SK-N-SH (cell line): ENCODE measurements at regions not wholly inside any gene's neighbourhood (a gene's known extent, or its start where the extent isn't known, plus 50 kb on each side); places are given as distances from the start of the nearest gene placed in this dataset.
"Not testable (repeated sequence)": the region's sequence is repeated elsewhere in the genome, so short reads cannot be mapped to it uniquely, and the experiment has no call there.

ENCODE experiments used
- CTCF ChIA-PET: fragments of 300-600, 350-600 bp; formaldehyde crosslinking; extraction: SDS; loops from one replicate; lab custom pipeline; 2021; lab: Yijun Ruan, JAX
- POLR2A ChIA-PET: fragments of 350-600 bp; sonication (Branson Sonifier 250); formaldehyde crosslinking; extraction: SDS; loops from one replicate; lab custom pipeline; 2020; ENCODE audit warnings: antibody characterized with exemption, inconsistent platforms; lab: Yijun Ruan, JAX
- DNase-seq: peaks from one replicate; pipeline ENCODE4 v3.0.0; 2012
- H2AFZ ChIP-seq: fragments of 200-600 bp; sonication (generic); 2 replicates; pipeline ENCODE4 v1.8.1; 2016; ENCODE audit warnings: antibody characterized with exemption, mild to moderate bottlenecking, low read depth
- H3F3A ChIP-seq: fragments of 200-600 bp; sonication (generic); replicated peaks from 2 replicates; pipeline ENCODE3; 2016; ENCODE audit warnings: antibody characterized with exemption, mild to moderate bottlenecking; ENCODE audit not compliant: insufficient read depth
- H3K27ac ChIP-seq, 2 experiments: fragments of 200-500 bp in 1 of 2; fragments of 200-600 bp in 1 of 2; sonication (Bioruptor generic) in 1 of 2; sonication (generic), shearing (Covaris generic) in 1 of 2; 2 replicates each; pipeline versions ENCODE4 v1.5.1 to v1.6.1; 2014 to 2016; ENCODE audit warnings: low read depth in 2 of 2, inconsistent platforms in 1 of 2, low read length in 1 of 2, mild to moderate bottlenecking in 1 of 2, mixed read lengths in 1 of 2
- H3K27me3 ChIP-seq: fragments of 200-600 bp; sonication (generic), shearing (Covaris generic); 2 replicates; pipeline ENCODE4 v1.6.1; 2016; ENCODE audit warnings: mixed run types; ENCODE audit not compliant: insufficient read depth
- H3K36me3 ChIP-seq, 2 experiments: fragments of 200-500 bp in 1 of 2; fragments of 200-600 bp in 1 of 2; sonication (Bioruptor generic) in 1 of 2; sonication (generic) in 1 of 2; replicated peaks in 1 of 2; 2 replicates each; pipeline versions ENCODE3 to v1.5.1; 2014 to 2016; ENCODE audit warnings: low read length in 1 of 2, mild to moderate bottlenecking in 1 of 2; ENCODE audit not compliant: insufficient read depth in 2 of 2, control insufficient read depth in 1 of 2
- H3K4me1 ChIP-seq, 2 experiments: fragments of 200-500 bp in 1 of 2; fragments of 200-600 bp in 1 of 2; sonication (Bioruptor generic) in 1 of 2; sonication (generic), shearing (Covaris generic) in 1 of 2; 2 replicates each; pipeline versions ENCODE4 v1.5.1 to v1.6.1; 2014 to 2016; ENCODE audit warnings: low read depth in 1 of 2, low read length in 1 of 2, mixed run types in 1 of 2; ENCODE audit not compliant: insufficient read depth in 2 of 2, control insufficient read depth in 1 of 2
- H3K4me2 ChIP-seq: fragments of 200-600 bp; sonication (generic), shearing (Covaris generic); 2 replicates; pipeline ENCODE4 v1.6.1; 2017; ENCODE audit warnings: mixed run types
- H3K4me3 ChIP-seq, 2 experiments: fragments of 200-500 bp in 1 of 2; fragments of 200-600 bp in 1 of 2; sonication (Bioruptor generic) in 1 of 2; sonication (generic), shearing (Covaris generic) in 1 of 2; 2 replicates each; pipeline versions ENCODE4 v1.5.1 to v1.8.1; 2014 to 2016; ENCODE audit warnings: low read depth in 2 of 2, inconsistent platforms in 1 of 2, low read length in 1 of 2, mild to moderate bottlenecking in 1 of 2, mixed read lengths in 1 of 2, moderate library complexity in 1 of 2
- H3K79me2 ChIP-seq: fragments of 200-600 bp; sonication (generic); 2 replicates; pipeline ENCODE4 v1.8.1; 2017; ENCODE audit warnings: mild to moderate bottlenecking; ENCODE audit not compliant: insufficient read depth
- H3K9ac ChIP-seq: fragments of 200-600 bp; sonication (generic); 2 replicates; pipeline ENCODE4 v1.6.1; 2017; ENCODE audit warnings: mixed run types
- H3K9me2 ChIP-seq: fragments of 200-600 bp; sonication (generic); 2 replicates; pipeline ENCODE4 v1.6.1; 2017; ENCODE audit warnings: mixed run types
- H3K9me3 ChIP-seq: fragments of 200-600 bp; sonication (generic); 2 replicates; pipeline ENCODE4 v1.6.1; 2017; ENCODE audit warnings: mixed run types, mild to moderate bottlenecking, moderate library complexity
- H4K20me1 ChIP-seq: fragments of 200-600 bp; sonication (generic); 2 replicates; pipeline ENCODE4 v1.6.1; 2017; ENCODE audit warnings: mild to moderate bottlenecking, mixed run types; ENCODE audit not compliant: insufficient read depth
- CTCF ChIP-seq: fragments of 200-600 bp; sonication (generic); IDR thresholded peaks from 2 replicates; pipeline ENCODE4 v1.6.1; 2017; ENCODE audit warnings: antibody characterized with exemption, mild to moderate bottlenecking, moderate library complexity
- ELF1 ChIP-seq: IDR thresholded peaks from 2 replicates; pipeline ENCODE4 v1.4.0; 2012
- FOSL2 ChIP-seq: IDR thresholded peaks from 2 replicates; pipeline ENCODE4 v1.4.0; 2012; ENCODE audit warnings: low read depth, mild to moderate bottlenecking, moderate library complexity, borderline replicate concordance
- GABPA ChIP-seq: IDR thresholded peaks from 2 replicates; pipeline ENCODE4 v1.4.0; 2012; ENCODE audit warnings: low read depth, mild to moderate bottlenecking
- GATA2 ChIP-seq: sonication (generic); formaldehyde crosslinking; IDR thresholded peaks from 2 replicates; pipeline ENCODE4 v1.5.0; 2020; ENCODE audit warnings: mild to moderate bottlenecking, missing genetic modification reagents
- NRF1 ChIP-seq: IDR thresholded peaks from 2 replicates; pipeline ENCODE4 v1.6.1; 2012; ENCODE audit warnings: low read depth, mild to moderate bottlenecking, low read length
- RXRA ChIP-seq: IDR thresholded peaks from 2 replicates; pipeline ENCODE4 v1.4.0; 2012; ENCODE audit warnings: low read depth, mild to moderate bottlenecking, borderline replicate concordance
- SIN3A ChIP-seq: IDR thresholded peaks from 2 replicates; pipeline ENCODE4 v1.6.1; 2012; ENCODE audit warnings: low read depth, mild to moderate bottlenecking, low read length, moderate library complexity, borderline replicate concordance
- SMC3 ChIP-seq: IDR thresholded peaks from 2 replicates; pipeline ENCODE4 v1.6.1; 2012; ENCODE audit warnings: low read depth, low read length, improper control_type of control experiment
- TAF1 ChIP-seq: IDR thresholded peaks from 2 replicates; pipeline ENCODE4 v1.6.1; 2012; ENCODE audit warnings: low read depth, mild to moderate bottlenecking, low read length, moderate library complexity, borderline replicate concordance
- USF1 ChIP-seq: IDR thresholded peaks from 2 replicates; pipeline ENCODE4 v1.4.0; 2012; ENCODE audit warnings: low read depth, borderline replicate concordance
- ZBTB33 ChIP-seq: IDR thresholded peaks from 2 replicates; pipeline ENCODE4 v1.4.0; 2012; ENCODE audit warnings: low read depth, borderline replicate concordance
- WGBS: methylation state at CpG from one replicate; pipeline ENCODE4 v1.1.6; 2017; ENCODE audit warnings: low lambda C conversion rate; 5-methylcytosine and 5-hydroxymethylcytosine counted together

GRCh38 chr14:86331341-86331740, 801.4 kb downstream of the FLRT2 start (continued):
- TF ChIP-seq GABPA: no peak
- no peak for TF ChIP-seq USF1
- TF ChIP-seq, all 33 proteins: peak for 0

GRCh38 chr14:86321151-86321550, 791.2 kb downstream of the FLRT2 start:
- 5% methylated on average over 3 of the region's 3 CpGs for WGBS
- ChIA-PET POLR2A (no interaction called here), CTCF (no interaction called here)
- no peaks in the 10 kb centered on the region for H3K9me3 ChIP-seq
- no peak overlapping the region for H3K27ac ChIP-seq
- no peaks in the 10 kb centered on the region for H3K9me2 ChIP-seq
- H3K4me1 ChIP-seq: no peaks in the 10 kb centered on the region; a peak in 1 of 4 replicates
- no peaks in the 10 kb centered on the region for H4K20me1 ChIP-seq
- no peaks in the 10 kb centered on the region for H3K27me3 ChIP-seq
- no peaks in the 10 kb centered on the region for H3K36me3 ChIP-seq
- TF ChIP-seq SMC3 (no peak), ELF1 (no peak), CTCF (no peak), NRF1 (no peak)
- TF ChIP-seq, all 33 proteins: peak for 0
- Histone ChIP-seq H3K4me2 (no peak overlapping the region), H3K9ac (no peak overlapping the region), H2AFZ (no peak overlapping the region), H3F3A (no peaks in the 10 kb centered on the region), H3K4me3 (no peak overlapping the region), H3K79me2 (no peaks in the 10 kb centered on the region)
- no peak for DNase-seq

GRCh38 chr14:86312154-86312665, 782.3 kb downstream of the FLRT2 start:
- H3K4me2 ChIP-seq, H3K9ac ChIP-seq, H3K4me3 ChIP-seq, H3F3A ChIP-seq, H4K20me1 ChIP-seq, H3K36me3 ChIP-seq, H3K79me2 ChIP-seq, H3K27ac ChIP-seq, H3K9me3 ChIP-seq, H2AFZ ChIP-seq, H3K27me3 ChIP-seq, POLR2A ChIA-PET, H3K9me2 ChIP-seq, DNase-seq, CTCF ChIA-PET, H3K4me1 ChIP-seq: not testable (repeated sequence)
- WGBS: 50% methylated on average over 18 of the region's 19 CpGs

- H3K79me2 ChIP-seq: no peaks in the 10 kb centered on the region
- CTCF ChIA-PET: no interaction called here
- no peaks in the 10 kb centered on the region for H3K9me3 ChIP-seq
- POLR2A ChIA-PET: no interaction called here
- H3K27me3 ChIP-seq: no peaks in the 10 kb centered on the region
- no peaks in the 10 kb centered on the region for H3F3A ChIP-seq
- H3K4me3 ChIP-seq: no peak overlapping the region
- H3K27ac ChIP-seq: no peak overlapping the region
- peaks cover 0 to 6% of the 10 kb centered on the region in 2 experiments; a peak in 1 of 4 replicates for H3K4me1 ChIP-seq
- DNase-seq: no peak
- no peaks in the 10 kb centered on the region for H3K9me2 ChIP-seq
- no peaks in the 10 kb centered on the region for H3K36me3 ChIP-seq
- H3K4me2 ChIP-seq: no peak overlapping the region
- no peaks in the 10 kb centered on the region for H4K20me1 ChIP-seq
- H2AFZ ChIP-seq: no peak overlapping the region
- no peak overlapping the region for H3K9ac ChIP-seq
- WGBS: 16% methylated on average over 3 of the region's 3 CpGs
- TF ChIP-seq TAF1: no peak
- TF ChIP-seq USF1: no peak
- TF ChIP-seq CTCF: no peak
- no peak for TF ChIP-seq SIN3A
- TF ChIP-seq FOSL2: no peak
- no peak for TF ChIP-seq GATA2 (CRISPR knock-in tag)
- TF ChIP-seq ZBTB33: no peak
- TF ChIP-seq RXRA: no peak
These were observed 781.2 kb downstream of the FLRT2 start for GRCh38 chr14:86311151-86311550.
